HG02798 (cell line): ENCODE measurements at regions not wholly inside any gene's neighbourhood (a gene's known extent, or its start where the extent isn't known, plus 50 kb on each side); places are given as distances from the start of the nearest gene placed in this dataset.

Experiments used
- ATAC-seq: cut with Tn5 transposase; IDR thresholded peaks from one replicate; pipeline ENCODE4 v1.9.1; 2021; ENCODE audit warnings: mild to moderate bottlenecking; ENCODE audit not compliant: unreplicated experiment, poor library complexity

DNA sequence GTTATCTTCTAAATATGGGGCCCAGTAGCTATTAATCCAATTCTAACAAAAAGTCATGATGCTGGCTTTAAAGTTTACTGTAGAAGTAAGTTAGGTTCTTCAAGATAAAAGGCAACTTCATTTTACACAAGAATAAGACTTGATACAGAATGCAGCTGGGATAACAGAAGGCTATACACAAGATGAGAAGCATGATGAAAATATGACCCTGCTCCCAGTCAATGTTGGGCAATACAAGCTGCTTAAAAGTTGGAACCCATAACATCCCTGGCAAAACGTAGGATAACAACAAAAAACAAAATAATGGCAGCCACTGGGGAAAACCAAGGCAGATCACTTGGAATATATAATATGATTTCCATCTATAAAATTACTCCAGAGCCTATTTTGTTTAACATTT is 87.6 kb upstream of the RSPO3 start:
- no peak for ATAC-seq

DNA sequence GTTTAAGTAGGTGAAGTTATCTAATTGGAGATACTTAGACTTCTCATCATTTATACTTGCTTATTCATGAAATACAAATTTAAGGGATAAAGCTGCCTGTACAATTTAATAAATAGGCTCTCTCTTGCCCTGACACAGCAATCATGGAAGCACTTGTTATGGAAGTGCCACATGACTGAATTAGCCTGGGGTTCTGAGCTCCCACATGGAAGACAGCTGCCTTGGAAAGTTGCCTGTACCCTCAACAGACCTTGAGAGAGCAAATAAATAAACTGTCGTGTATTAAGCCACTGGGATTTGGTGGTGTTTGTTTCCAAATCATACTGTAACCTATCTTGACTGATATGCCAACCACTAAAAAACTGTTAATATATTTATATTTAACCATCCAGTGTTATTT is 87.0 kb upstream of the RSPO3 start:
- ATAC-seq = no peak

DNA sequence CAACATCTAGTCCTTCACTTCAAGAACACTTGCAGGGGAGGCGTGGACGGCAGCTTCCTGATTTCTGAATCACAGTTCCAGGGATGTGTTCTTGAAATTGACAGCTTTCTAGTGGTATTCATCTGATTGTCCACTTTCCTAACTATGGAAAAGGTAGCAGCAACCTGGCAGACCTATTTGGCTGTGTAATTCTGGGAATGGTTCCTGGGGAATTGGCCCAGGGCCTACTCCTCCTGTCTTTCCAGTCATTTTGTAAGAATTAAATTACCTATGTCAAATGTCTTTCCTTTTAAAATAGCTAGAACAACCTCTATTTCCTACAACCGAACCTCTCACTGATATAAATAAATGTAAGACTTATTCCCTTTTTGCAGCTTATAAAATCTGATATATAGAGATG is 85.5 kb upstream of the RSPO3 start:
- no peak for ATAC-seq

DNA sequence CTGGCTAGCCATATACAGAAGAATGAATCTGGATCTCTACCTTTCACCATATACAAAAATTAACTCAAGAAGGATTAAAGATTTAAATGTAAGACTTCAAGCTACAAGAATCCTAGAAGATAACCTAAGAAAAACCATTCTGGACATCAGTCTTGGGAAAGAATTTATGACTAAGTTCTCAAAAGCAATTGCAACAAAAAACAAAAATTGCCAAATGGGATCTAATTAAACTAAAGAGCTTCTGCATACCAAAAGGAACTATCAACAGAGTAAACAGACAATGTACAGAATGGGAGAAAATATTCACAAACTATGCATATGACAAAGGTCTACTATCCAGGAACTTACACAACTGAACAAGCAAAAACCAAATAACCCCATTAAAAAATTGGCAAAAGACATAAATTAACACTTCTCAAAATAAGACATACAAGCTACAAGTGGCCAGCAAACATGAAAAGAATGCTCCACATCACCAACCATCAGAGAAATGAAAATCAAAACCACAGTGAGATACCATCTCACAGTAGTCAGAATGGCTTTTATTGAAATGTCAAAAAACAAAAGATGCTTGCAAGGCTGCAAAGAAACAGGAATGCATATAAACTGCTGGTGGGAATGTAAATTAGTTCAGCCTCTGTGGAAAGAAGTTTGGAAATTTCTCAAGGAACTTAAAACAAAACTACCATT is 66.8 kb upstream of the RSPO3 start:
- ATAC-seq = no peak

DNA sequence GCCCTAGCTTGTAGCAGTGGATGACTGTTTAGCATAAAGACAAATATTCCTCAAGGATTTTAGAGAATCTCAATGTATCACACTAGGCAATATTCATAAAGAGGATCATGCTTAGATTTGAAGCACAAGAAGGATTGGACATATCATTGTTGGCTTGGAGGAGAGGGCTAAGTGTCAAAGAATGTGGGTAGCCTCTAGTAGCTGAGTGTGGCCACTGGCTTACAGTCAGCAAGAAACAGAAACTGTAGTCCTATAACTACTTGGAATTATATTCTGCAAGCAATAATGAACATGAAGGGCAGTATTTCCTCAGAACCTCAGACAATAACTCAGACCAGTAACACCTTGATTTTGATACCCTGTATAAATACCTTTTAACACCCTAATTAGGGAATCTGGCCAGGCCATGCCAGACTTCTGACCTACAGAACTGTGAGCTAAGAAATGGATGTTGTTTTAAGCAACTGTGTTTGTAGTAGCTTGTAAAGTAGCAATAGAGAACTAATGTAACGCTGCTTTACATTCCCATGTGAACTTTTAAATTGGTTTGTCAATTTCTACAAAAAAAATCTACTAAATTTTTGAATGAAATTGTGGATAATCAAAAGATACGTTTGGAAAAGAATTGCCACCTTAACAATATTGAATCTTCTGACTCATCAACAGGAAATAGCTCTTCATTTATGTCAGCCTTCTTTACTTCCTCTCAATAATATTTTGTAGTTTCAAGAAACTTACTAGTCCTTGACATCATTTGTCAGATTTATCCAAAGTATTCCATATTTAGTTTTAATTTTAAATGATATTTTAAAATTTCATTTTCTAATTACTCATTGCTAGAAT is 65.2 kb upstream of the RSPO3 start:
- no peak for ATAC-seq

DNA sequence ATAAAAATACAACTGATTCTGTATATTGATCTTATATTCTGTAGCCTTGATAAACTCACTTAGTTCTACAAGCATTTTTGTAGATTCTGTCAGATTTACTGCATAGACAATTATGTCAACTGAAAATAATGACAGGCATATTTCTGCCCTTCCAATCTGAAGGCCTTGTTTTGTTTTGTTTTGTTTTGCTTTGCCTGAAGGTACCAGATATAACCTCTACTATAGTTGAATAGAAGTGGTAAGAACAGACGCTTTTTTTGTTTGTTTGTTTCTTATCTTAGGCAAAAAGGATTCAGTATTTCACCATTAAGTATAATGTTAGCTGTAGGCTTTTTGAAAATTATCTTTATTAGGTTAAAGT is 64.6 kb upstream of the RSPO3 start:
- ATAC-seq = no peak

DNA sequence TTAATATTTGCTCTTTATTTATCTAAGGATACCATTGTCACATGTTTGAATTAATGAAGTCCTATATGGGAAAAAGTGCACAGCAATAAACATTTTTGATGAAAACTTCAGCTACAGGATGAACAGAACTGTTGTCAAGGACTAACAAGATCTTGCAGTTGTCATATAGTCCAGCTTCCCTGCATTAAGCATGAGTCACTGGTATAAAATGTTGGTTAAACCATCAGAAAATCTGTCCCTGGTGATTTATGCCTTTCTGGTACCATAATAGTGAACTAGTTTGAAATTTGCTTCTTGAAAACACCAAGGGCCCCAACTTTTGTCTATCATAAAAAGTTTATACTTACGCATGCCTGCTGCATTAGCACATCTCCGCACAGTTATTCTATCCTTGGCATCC is 60.4 kb upstream of the RSPO3 start:
- ATAC-seq = no peak

DNA sequence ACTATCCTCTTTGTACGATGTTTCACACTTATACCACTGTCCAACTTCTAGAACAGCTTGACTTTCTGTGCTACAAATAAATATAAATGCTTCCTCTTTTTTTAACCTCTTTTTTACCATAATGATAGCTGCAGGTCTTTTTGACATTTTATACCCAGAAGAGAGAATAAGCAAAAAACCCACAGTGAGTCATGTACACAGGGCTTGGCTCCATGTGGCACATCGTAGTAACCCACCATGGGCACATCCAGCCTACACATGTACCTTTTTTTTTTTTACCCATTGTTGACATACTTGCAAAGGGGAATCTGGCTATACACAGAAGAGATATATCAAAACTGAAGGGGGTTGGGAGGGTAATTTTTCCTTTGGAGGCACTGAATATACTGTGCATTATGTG is 59.5 kb upstream of the RSPO3 start:
- ATAC-seq = no peak
